Fibroblast of skin of right quadriceps (primary cell): ENCODE measurements at regions not wholly inside any gene's neighbourhood (a gene's known extent, or its start where the extent isn't known, plus 50 kb on each side); places are given as distances from the start of the nearest gene placed in this dataset.
"Not testable (repeated sequence)": the region's sequence is repeated elsewhere in the genome, so short reads cannot be mapped to it uniquely, and the experiment has no call there.

Source experiments
- DNase-seq: peaks from one replicate; pipeline ENCODE4 v3.0.0-alpha.2; 2013

- no peak for DNase-seq
These were observed 133.5 kb upstream of the SGO1 start for GRCh38 chr3:20319551-20319950.

- no peak for DNase-seq
These were observed 131.6 kb upstream of the SGO1 start for GRCh38 chr3:20317616-20318015.

- DNase-seq = no peak
These were observed 130.2 kb upstream of the SGO1 start for GRCh38 chr3:20316238-20316637.

GRCh38 chr3:20310629-20311028 lies 124.6 kb upstream of the SGO1 start:
- DNase-seq = no peak

GRCh38 chr3:20307383-20307782 lies 121.4 kb upstream of the SGO1 start:
- no peak for DNase-seq

- DNase-seq = no peak
These were observed 119.6 kb upstream of the SGO1 start for GRCh38 chr3:20305647-20306046.

GRCh38 chr3:20302766-20303165 lies 116.8 kb upstream of the SGO1 start:
- DNase-seq = no peak

GRCh38 chr3:20288050-20288449 lies 102.0 kb upstream of the SGO1 start:
- DNase-seq = no peak

GRCh38 chr3:20280257-20280656 lies 94.3 kb upstream of the SGO1 start:
- no peak for DNase-seq

- DNase-seq = not testable (repeated sequence)
These were observed 80.0 kb upstream of the SGO1 start for GRCh38 chr3:20265977-20266376.

GRCh38 chr3:20264900-20265567 lies 79.0 kb upstream of the SGO1 start:
- no peak for DNase-seq

GRCh38 chr3:20258371-20258770 lies 72.4 kb upstream of the SGO1 start:
- DNase-seq = no peak

GRCh38 chr3:20256144-20256543 lies 70.1 kb upstream of the SGO1 start:
- no peak for DNase-seq

- no peak for DNase-seq
These were observed 68.5 kb upstream of the SGO1 start for GRCh38 chr3:20254268-20255117.

GRCh38 chr3:20250786-20251185 lies 64.8 kb upstream of the SGO1 start:
- no peak for DNase-seq

GRCh38 chr3:20250314-20250713 lies 64.3 kb upstream of the SGO1 start:
- no peak for DNase-seq

GRCh38 chr3:20246662-20247061 lies 60.7 kb upstream of the SGO1 start:
- DNase-seq = no peak

- no peak for DNase-seq
These were observed 59.8 kb upstream of the SGO1 start for GRCh38 chr3:20245781-20246180.

GRCh38 chr3:20240154-20240883 lies 54.3 kb upstream of the SGO1 start:
- DNase-seq = no peak

GRCh38 chr3:20238199-20238598 lies 52.2 kb upstream of the SGO1 start:
- DNase-seq = not testable (repeated sequence)

- DNase-seq = no peak
These were observed 50.6 kb upstream of the SGO1 start for GRCh38 chr3:20236603-20237002.
